Suprapubic skin (tissue), 4 donors: ENCODE measurements at regions not wholly inside any gene's neighbourhood (a gene's known extent, or its start where the extent isn't known, plus 50 kb on each side); places are given as distances from the start of the nearest gene placed in this dataset.

Experiments
- DNase-seq, 2 donors: peaks; one replicate each; pipeline ENCODE4 v3.0.0-alpha.2; 2019; ENCODE audit warnings: low spot score in 2 of 2
- H3K27ac ChIP-seq: fragments of 200-600 bp; sonication (generic); one replicate; pipeline ENCODE4 v1.5.1; 2019
- H3K27me3 ChIP-seq: fragments of 200-600 bp; sonication (generic); one replicate; pipeline ENCODE4 v1.5.1; 2019
- H3K36me3 ChIP-seq: fragments of 200-600 bp; sonication (generic); one replicate; pipeline ENCODE4 v1.5.1; 2019
- H3K4me1 ChIP-seq: fragments of 200-600 bp; sonication (generic); one replicate; pipeline ENCODE4 v1.5.1; 2019
- H3K4me3 ChIP-seq: fragments of 200-600 bp; sonication (generic); one replicate; pipeline ENCODE4 v1.5.1; 2019; ENCODE audit warnings: mild to moderate bottlenecking
- H3K9me3 ChIP-seq: fragments of 200-600 bp; sonication (generic); one replicate; pipeline ENCODE4 v1.5.1; 2019
- EP300 ChIP-seq: sonication (generic); formaldehyde crosslinking; IDR thresholded peaks from one replicate; pipeline ENCODE4 v1.6.1; 2017; ENCODE audit warnings: antibody characterized with exemption
- POLR2A ChIP-seq, 2 donors: fragments of 450-650 bp; IDR thresholded peaks; one replicate each; pipeline ENCODE4 v1.6.1; 2017; ENCODE audit warnings: antibody characterized with exemption in 2 of 2, mild to moderate bottlenecking in 2 of 2, moderate library complexity in 2 of 2
- POLR2AphosphoS5 ChIP-seq, 3 donors: sonication (generic); formaldehyde crosslinking; IDR thresholded peaks; one replicate each; pipeline ENCODE4 v1.6.1; 2017; ENCODE audit warnings: antibody characterized with exemption in 3 of 3
- WGBS: methylation state at CpG from one replicate; pipeline ENCODE4 v1.1.5; 2018; 5-methylcytosine and 5-hydroxymethylcytosine counted together
- TF ChIP-seq, protein P1 (sequence below), 2 donors: fragments of 200-600 bp in 1 of 2; fragments of 450-650 bp in 1 of 2; sonication (generic) in 1 of 2; IDR thresholded peaks; one replicate each; pipeline ENCODE4 v1.5.1; 2016 to 2019; ENCODE audit warnings: antibody characterized with exemption in 2 of 2, mild to moderate bottlenecking in 1 of 2, moderate library complexity in 1 of 2

DNA sequence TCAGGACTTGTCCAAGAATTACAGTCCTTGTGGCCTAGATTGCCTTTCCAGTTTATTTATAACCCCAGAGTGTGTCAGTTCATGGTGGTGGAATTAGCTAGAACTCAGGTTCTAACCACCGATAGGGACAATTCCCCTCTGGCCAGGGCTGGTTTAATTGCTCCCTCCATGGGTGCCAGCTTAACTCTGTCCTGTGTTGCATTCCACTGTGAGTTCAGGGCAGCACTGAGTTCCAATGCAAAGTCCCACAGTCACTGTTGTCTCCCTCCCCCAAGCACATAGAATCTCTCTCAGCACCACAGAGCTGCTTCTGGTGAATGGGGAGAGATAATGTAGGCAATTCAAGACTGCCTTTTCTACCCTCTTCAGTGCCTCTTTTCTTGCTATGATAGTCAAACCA is 82.5 kb upstream of the TNFRSF21 start:
- no peak overlapping the region for H3K4me3 ChIP-seq
- H3K4me1 ChIP-seq: no peaks in the 10 kb centered on the region
- no peaks in the 10 kb centered on the region for H3K9me3 ChIP-seq
- no peak overlapping the region for H3K27ac ChIP-seq
- TF ChIP-seq POLR2A (IDR thresholded peaks at IDR 0.05): no peak
- TF ChIP-seq, protein P1, sequence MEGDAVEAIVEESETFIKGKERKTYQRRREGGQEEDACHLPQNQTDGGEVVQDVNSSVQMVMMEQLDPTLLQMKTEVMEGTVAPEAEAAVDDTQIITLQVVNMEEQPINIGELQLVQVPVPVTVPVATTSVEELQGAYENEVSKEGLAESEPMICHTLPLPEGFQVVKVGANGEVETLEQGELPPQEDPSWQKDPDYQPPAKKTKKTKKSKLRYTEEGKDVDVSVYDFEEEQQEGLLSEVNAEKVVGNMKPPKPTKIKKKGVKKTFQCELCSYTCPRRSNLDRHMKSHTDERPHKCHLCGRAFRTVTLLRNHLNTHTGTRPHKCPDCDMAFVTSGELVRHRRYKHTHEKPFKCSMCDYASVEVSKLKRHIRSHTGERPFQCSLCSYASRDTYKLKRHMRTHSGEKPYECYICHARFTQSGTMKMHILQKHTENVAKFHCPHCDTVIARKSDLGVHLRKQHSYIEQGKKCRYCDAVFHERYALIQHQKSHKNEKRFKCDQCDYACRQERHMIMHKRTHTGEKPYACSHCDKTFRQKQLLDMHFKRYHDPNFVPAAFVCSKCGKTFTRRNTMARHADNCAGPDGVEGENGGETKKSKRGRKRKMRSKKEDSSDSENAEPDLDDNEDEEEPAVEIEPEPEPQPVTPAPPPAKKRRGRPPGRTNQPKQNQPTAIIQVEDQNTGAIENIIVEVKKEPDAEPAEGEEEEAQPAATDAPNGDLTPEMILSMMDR (IDR thresholded peaks at IDR 0.05): no peak
- no peak for TF ChIP-seq POLR2AphosphoS5 (IDR thresholded peaks at IDR 0.05)
- TF ChIP-seq EP300: no peak
- H3K36me3 ChIP-seq: no peaks in the 10 kb centered on the region
- no peaks in the 10 kb centered on the region for H3K27me3 ChIP-seq
- DNase-seq: no peak
- 73% methylated on average over 1 of the region's 1 CpG for WGBS

DNA sequence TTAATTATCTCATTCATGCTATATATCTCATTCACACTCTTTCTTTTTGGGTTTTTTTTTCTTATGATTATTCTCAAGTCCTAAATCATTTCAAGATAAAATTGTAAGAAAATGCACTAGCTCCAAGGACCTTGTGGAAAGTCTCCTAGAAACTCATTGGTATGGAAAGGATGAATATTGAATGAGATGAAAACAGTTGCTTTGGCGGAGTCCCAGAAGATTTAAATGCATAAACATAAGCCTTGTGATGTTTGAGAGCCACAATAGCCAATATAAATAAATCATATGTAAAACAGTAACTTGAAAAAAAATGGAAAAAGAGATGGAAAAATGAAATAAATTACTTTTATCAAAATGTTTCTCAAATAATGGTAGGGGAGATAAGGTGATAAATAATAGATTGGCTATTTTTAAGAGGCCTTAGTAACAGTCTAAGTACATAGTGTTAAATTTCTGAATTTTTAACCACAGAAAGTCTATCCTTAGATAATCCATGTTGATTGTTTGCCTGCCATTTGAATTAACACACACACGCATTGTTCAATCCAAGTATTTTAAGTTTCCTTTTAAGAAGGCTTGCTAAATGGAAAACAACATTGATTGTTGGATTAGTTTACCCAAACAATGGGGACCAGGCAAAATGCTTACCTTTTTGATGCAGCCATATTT is 81.1 kb upstream of the CD2AP start:
- Histone ChIP-seq H3K27me3 (no peaks in the 10 kb centered on the region), H3K9me3 (no peaks in the 10 kb centered on the region), H3K36me3 (no peaks in the 10 kb centered on the region), H3K27ac (no peak overlapping the region), H3K4me1 (no peaks in the 10 kb centered on the region), H3K4me3 (no peak overlapping the region)
- TF ChIP-seq POLR2A (IDR thresholded peaks at IDR 0.05) (no peak), EP300 (no peak), POLR2AphosphoS5 (IDR thresholded peaks at IDR 0.05) (no peak)
- TF ChIP-seq, protein P1 (IDR thresholded peaks at IDR 0.05): no peak
- WGBS: 87% methylated on average over 2 of the region's 2 CpGs
- DNase-seq: no peak

DNA sequence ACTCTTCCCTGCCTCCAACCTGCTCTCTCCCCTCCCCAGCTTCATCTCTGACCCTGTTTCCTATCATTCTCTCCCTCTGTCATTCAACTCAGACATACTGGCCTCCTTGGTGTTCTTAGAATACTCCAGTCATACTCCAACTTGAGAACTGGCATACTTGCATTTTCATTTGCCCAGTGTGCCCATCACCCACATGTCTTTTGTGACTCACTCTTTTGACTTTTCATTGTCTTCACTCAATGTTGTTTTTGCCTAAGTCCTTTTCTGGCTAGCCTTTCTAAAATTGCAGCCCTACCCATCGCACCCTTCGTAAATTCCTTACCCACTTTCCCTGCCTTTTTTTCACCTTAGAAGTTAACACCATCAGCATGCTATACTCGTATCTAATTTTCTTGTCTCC is 77.0 kb upstream of the CD2AP start:
- no peaks in the 10 kb centered on the region for H3K36me3 ChIP-seq
- no peak overlapping the region for H3K4me3 ChIP-seq
- H3K27ac ChIP-seq: no peak overlapping the region
- H3K9me3 ChIP-seq: no peaks in the 10 kb centered on the region
- no peak for TF ChIP-seq POLR2AphosphoS5 (IDR thresholded peaks at IDR 0.05)
- TF ChIP-seq, protein P1 (IDR thresholded peaks at IDR 0.05): no peak
- no peak for TF ChIP-seq EP300
- TF ChIP-seq POLR2A (IDR thresholded peaks at IDR 0.05): no peak
- no peak for DNase-seq
- no peaks in the 10 kb centered on the region for H3K27me3 ChIP-seq
- H3K4me1 ChIP-seq: no peaks in the 10 kb centered on the region
- WGBS: 85% methylated on average over 3 of the region's 3 CpGs

DNA sequence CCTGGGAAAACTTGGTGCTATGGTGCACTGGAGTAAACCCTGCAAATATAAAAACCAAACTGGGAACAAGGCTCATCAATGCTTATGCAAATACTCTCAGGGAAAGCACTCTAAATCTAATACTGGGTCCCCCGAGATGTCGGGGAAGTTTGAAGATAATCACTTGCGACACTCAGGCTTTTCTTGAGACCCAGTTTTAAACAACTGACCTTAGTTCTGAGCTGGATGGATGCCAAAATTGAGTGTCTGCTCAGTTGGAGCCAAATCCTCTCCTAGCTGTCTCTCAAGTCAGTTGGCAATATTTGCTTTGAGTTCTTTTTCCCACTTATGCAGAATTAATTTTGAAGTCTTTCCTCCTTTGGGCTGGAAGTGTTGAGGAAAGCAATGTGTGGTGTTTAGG is 75.5 kb upstream of the CD2AP start:
- 71% methylated on average over 3 of the region's 3 CpGs for WGBS
- Histone ChIP-seq H3K36me3 (no peaks in the 10 kb centered on the region), H3K27ac (no peak overlapping the region), H3K4me1 (no peaks in the 10 kb centered on the region), H3K4me3 (no peak overlapping the region), H3K9me3 (no peaks in the 10 kb centered on the region), H3K27me3 (no peaks in the 10 kb centered on the region)
- DNase-seq: no peak
- TF ChIP-seq EP300: no peak
- no peak for TF ChIP-seq POLR2A (IDR thresholded peaks at IDR 0.05)
- TF ChIP-seq, protein P1 (IDR thresholded peaks at IDR 0.05): no peak
- no peak for TF ChIP-seq POLR2AphosphoS5 (IDR thresholded peaks at IDR 0.05)

DNA sequence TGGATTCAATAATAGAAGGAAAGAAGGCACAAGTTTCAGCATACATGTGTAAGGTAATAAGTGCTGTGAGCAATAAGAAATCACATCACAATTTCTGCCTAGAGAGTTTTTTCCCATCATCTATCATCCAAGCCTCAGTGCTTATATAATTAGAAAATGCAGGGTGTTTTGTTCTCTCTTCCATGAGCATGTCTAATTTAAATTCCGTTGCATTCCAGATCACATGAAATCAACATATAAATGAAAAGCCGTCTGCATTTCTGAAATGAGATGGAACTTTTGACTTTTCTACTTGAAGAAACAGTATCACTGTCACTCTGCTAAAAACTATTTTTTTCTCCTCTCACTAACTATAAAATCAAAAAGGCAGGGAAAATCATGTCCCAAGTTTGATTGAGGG is 74.5 kb upstream of the CD2AP start:
- no peaks in the 10 kb centered on the region for H3K9me3 ChIP-seq
- DNase-seq: no peak
- no peaks in the 10 kb centered on the region for H3K36me3 ChIP-seq
- no peak overlapping the region for H3K27ac ChIP-seq
- TF ChIP-seq POLR2AphosphoS5 (IDR thresholded peaks at IDR 0.05) (no peak), EP300 (no peak), POLR2A (IDR thresholded peaks at IDR 0.05) (no peak)
- TF ChIP-seq, protein P1 (IDR thresholded peaks at IDR 0.05): no peak
- H3K4me1 ChIP-seq: no peaks in the 10 kb centered on the region
- H3K27me3 ChIP-seq: no peaks in the 10 kb centered on the region
- WGBS: 64% methylated on average over 2 of the region's 2 CpGs
- no peak overlapping the region for H3K4me3 ChIP-seq
